PFSK-1 (cell line): ENCODE measurements at regions not wholly inside any gene's neighbourhood (a gene's known extent, or its start where the extent isn't known, plus 50 kb on each side); places are given as distances from the start of the nearest gene placed in this dataset.

Source experiments
- FOXP2 ChIP-seq: optimal IDR thresholded peaks from 2 replicates; pipeline ENCODE3; 2011; ENCODE audit warnings: borderline replicate concordance, control low read depth, inconsistent platforms; ENCODE audit not compliant: insufficient read depth; ENCODE audit errors: extremely low read length, extremely low read depth
- POLR2AphosphoS5 ChIP-seq: IDR thresholded peaks from 2 replicates; pipeline ENCODE4 v1.6.1; 2012; ENCODE audit warnings: low read depth, mild to moderate bottlenecking, control low read depth, low read length, moderate library complexity
- REST ChIP-seq, 2 experiments: IDR thresholded peaks; 2 replicates each; pipeline versions ENCODE4 v1.6.1 to v1.8.0; 2011 to 2012; ENCODE audit warnings: low read depth in 2 of 2, low read length in 2 of 2, control low read depth in 1 of 2, inconsistent platforms in 1 of 2, mild to moderate bottlenecking in 1 of 2, moderate library complexity in 1 of 2; ENCODE audit not compliant: insufficient read depth in 1 of 2
- SIN3A ChIP-seq: IDR thresholded peaks from 2 replicates; pipeline ENCODE4 v1.6.1; 2012; ENCODE audit warnings: mild to moderate bottlenecking, low read length, moderate library complexity, borderline replicate concordance; ENCODE audit not compliant: insufficient read depth
- TAF1 ChIP-seq: IDR thresholded peaks from 2 replicates; pipeline ENCODE4 v1.6.1; 2012; ENCODE audit warnings: low read length, control low read depth, borderline replicate concordance; ENCODE audit not compliant: insufficient read depth

GRCh38 chr1:98323906-98324358 is 337.6 kb upstream of the SNX7 start:
- TF ChIP-seq SIN3A = no peak
- 0 out of 4 replicates have a peak, but pooled peaks of 1 of the 2 experiments have one; percentile 10 for TF ChIP-seq REST (IDR thresholded peaks at IDR 0.05; ENCODE audit: insufficient read depth in 1 of 2, low read depth in 2 of 2, low read length in 2 of 2)
- TF ChIP-seq TAF1 = no peak
- TF ChIP-seq FOXP2 = no peak
- no peak for TF ChIP-seq POLR2AphosphoS5

- TF ChIP-seq TAF1 = no peak
- no peak for TF ChIP-seq FOXP2
- TF ChIP-seq SIN3A = no peak
- no peak for TF ChIP-seq POLR2AphosphoS5
- no peak for TF ChIP-seq REST (IDR thresholded peaks at IDR 0.05; ENCODE audit: insufficient read depth in 1 of 2, low read depth in 2 of 2, low read length in 2 of 2)
Observed at GRCh38 chr1:98323388-98323787, 338.1 kb upstream of the SNX7 start.

GRCh38 chr1:98322966-98323365 is 338.6 kb upstream of the SNX7 start:
- TF ChIP-seq POLR2AphosphoS5 (no peak), FOXP2 (no peak), REST (IDR thresholded peaks at IDR 0.05; ENCODE audit: insufficient read depth in 1 of 2, low read depth in 2 of 2, low read length in 2 of 2) (no peak), SIN3A (no peak), TAF1 (no peak)

GRCh38 chr1:98322086-98322485 is 339.4 kb upstream of the SNX7 start:
- TF ChIP-seq TAF1 (no peak), FOXP2 (no peak), SIN3A (no peak), POLR2AphosphoS5 (no peak), REST (IDR thresholded peaks at IDR 0.05; ENCODE audit: insufficient read depth in 1 of 2, low read depth in 2 of 2, low read length in 2 of 2) (no peak)

- no peak for TF ChIP-seq POLR2AphosphoS5
- no peak for TF ChIP-seq FOXP2
- no peak for TF ChIP-seq REST (IDR thresholded peaks at IDR 0.05; ENCODE audit: insufficient read depth in 1 of 2, low read depth in 2 of 2, low read length in 2 of 2)
- no peak for TF ChIP-seq SIN3A
- TF ChIP-seq TAF1 = no peak
Observed at GRCh38 chr1:98321191-98321590, 340.3 kb upstream of the SNX7 start.
